ENCODE measurements at regions not wholly inside any gene's neighbourhood (a gene's known extent, or its start where the extent isn't known, plus 50 kb on each side); places are given as distances from the start of the nearest gene placed in this dataset.

- TF ChIP-seq SUZ12 (IDR thresholded peaks at IDR 0.05) (no peak), SP1 (IDR thresholded peaks at IDR 0.05) (no peak), BHLHE40 (IDR thresholded peaks at IDR 0.05; ENCODE audit: borderline replicate concordance) (no peak), ARNT (IDR thresholded peaks at IDR 0.05) (no peak), FOXA1 (IDR thresholded peaks at IDR 0.05) (no peak), FOXK2 (IDR thresholded peaks at IDR 0.05) (no peak), ELF4 (IDR thresholded peaks at IDR 0.05) (no peak), FOXM1 (IDR thresholded peaks at IDR 0.05; ENCODE audit: borderline replicate concordance) (no peak)
These were observed 275.2 kb downstream of the CDH9 start for GRCh38 chr5:26763215-26763614.

Data from HEK293T (cell line).